NCI-H446 treated with DMSO at 0.1 percent for 48 hours (cell line): ENCODE measurements at regions not wholly inside any gene's neighbourhood (a gene's known extent, or its start where the extent isn't known, plus 50 kb on each side); places are given as distances from the start of the nearest gene placed in this dataset.
"Not testable (repeated sequence)": the region's sequence is repeated elsewhere in the genome, so short reads cannot be mapped to it uniquely, and the experiment has no call there.

Experiments used
- DNase-seq: peaks from one replicate; lab custom pipeline; 2025; lab: John Stamatoyannopoulos, UW

- no peak for DNase-seq
Measured at GRCh38 chrY:7415157-7415633, 503.6 kb upstream of the AMELY start.

DNA sequence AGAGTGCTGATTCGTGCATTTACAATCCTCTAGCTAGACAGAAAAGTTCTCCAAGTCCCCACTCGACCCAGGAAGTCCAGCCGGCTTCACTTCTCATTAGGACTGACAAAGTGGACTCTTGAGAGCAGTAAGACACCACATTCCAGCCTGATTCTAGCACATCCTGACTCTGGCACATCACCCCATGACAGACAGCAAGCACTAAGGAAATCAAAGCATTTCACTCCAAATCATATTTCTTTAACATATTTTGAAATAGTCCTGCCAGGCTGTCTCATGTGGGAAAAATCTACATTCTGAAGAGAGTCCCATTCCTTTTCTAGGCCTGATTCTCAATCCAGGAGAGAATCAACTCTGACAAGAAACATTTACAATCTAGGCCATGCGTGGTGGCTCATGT is 478.5 kb upstream of the AMELY start:
- DNase-seq, result no peak

DNA sequence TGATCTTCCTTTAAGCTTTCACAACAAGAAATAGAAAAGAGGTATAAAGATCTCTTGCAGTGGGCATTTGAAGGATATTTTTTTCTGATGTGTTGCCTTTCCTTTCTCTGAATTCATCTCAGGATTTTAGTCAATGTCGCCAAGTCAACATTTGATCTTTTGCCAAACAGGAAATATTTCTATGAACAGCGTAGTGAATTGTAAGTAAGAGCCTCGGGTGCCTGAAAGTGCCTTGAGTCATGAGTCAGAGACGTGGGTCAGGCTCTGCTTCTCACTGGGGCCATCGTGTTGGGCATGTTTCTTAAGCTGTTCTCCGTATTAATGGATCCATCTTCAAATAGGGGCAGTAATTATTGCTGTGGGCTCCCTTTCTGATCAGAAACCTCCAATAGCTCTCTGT is 471.4 kb upstream of the AMELY start:
- no peak for DNase-seq

DNA sequence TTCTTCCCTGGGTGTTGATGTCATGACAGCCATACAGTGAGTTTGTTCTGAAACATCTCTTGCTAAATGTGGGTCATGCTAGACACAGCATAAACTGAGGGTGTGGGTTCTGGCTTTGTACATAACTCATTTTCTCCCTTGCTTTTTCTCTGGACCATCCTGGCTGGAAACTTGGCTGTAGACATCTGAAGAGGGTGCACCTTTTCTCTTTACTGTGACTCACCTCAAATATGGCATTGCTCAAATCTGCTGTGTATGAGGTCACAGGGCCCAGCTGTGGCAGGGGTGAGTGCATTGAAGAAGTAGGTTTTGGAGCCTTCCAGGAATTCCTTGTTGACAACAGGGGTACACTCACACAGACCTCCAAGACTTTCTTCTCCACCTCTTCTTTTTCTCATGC is 465.5 kb upstream of the AMELY start:
- DNase-seq, result no peak

DNA sequence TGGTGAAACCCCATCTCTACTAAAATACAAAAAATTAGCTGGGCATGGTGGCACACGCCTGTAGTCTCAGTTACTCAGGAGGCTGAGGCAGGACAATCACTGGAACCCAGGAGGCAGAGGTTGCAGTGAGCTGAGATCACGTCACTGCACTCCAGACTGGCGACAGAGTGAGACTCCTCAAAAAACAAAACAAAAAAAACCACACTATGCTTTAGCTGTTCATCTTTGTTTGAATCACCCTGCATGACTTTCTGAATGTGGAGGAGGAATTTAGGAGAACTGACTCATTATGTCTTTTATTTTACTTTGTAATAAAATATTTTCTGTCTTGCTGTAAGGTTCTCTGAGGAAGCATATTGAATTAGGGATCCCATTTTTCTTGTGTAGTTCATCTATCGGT is 462.9 kb upstream of the AMELY start:
- not testable (repeated sequence) for DNase-seq

- DNase-seq, result not testable (repeated sequence)
Measured at GRCh38 chrY:7371953-7372352, 460.4 kb upstream of the AMELY start.

GRCh38 chrY:7371026-7371425 is 459.5 kb upstream of the AMELY start:
- not testable (repeated sequence) for DNase-seq

DNA sequence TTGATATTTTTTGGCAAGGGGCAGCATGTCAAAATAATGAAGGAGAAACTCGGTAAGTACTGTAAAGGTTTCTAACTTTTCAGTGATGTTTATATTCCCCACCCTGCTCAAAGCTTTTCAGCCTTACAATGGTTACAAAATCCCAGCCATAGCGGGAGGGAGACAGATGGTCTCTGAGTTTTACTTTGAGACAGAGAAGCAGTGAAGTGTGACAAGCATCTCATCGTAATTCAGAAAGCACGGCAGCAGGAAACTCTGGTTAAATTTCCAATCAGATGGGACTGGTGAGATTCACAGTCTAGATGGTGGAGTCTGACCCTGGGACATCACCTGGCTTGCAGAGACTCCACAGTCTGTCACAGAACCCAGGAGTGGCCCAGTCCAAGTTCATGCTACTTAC is 448.0 kb upstream of the AMELY start:
- DNase-seq, result peak; percentile 0

DNA sequence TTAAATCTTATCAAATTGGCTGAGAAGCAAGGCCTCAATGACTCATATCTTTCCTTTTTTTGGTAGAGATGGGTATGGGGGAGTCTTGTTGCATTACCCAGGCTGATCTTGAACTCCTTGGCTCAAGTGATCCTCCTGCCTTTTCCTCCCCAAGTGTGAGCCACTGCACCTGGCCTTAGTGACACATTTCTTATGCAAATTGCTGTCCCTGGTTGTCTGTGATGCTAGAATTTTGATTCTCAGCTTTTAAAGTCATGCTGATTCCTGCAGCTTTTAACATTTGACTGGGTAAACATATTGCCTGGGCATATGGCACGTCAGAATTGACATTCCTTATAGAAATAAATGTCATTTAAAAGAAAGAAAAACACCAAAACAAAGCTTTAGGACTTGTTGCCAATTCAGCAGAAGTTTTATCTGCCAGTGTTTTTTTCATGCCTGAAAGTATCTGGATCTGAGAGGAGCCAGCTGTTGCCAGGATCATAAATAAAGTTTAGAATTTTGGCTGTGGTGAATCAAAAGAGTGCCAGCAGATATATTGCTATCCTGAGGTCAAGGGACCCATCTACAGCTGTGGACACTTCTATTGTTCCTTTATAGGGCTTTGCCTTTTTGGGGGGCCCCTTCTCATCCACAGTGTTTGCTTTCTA is 446.7 kb upstream of the AMELY start:
- peak; percentile 52 for DNase-seq

- DNase-seq, result not testable (repeated sequence)
Measured at GRCh38 chrY:7355891-7356290, 444.3 kb upstream of the AMELY start.

DNA sequence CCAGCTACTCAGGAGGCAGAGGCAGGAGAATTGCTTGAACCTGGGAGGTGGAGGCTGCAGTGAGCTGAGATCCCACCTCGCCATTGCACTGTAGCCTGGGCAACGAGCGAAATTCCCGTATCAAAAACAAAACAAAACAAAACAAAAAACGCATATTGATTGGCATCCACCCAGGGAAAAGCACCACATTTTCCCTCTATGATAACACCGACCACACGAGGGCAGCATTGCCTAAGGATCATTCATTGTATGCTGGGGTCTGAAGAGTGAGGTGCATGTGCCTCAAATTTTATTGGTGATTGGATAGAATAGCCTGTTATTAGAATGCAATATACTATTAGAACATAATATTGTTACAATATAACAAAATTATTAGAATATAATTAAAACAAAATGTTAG is 433.1 kb upstream of the AMELY start:
- DNase-seq, result no peak

- DNase-seq, result no peak
Measured at GRCh38 chrY:7343261-7343660, 431.7 kb upstream of the AMELY start.

DNA sequence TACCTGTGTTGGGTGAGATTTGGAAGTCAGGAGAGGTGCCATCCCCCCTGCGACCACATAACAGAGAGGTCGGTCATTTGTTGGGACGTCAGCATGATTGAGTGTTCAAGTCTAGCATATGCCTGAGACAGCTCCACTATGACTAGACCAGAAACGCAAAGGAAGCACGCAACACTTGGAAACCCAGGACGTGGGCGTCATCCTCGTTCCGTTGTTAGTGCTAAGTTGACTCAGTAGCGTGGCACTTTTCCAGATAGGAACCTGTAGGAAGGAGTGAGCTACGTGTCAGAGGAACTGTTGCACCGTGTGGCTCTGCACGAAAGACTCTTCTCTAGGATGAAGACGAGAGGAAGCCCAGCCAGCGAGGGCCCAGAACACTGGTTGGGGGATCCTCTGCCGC is 431.2 kb upstream of the AMELY start:
- not testable (repeated sequence) for DNase-seq

DNA sequence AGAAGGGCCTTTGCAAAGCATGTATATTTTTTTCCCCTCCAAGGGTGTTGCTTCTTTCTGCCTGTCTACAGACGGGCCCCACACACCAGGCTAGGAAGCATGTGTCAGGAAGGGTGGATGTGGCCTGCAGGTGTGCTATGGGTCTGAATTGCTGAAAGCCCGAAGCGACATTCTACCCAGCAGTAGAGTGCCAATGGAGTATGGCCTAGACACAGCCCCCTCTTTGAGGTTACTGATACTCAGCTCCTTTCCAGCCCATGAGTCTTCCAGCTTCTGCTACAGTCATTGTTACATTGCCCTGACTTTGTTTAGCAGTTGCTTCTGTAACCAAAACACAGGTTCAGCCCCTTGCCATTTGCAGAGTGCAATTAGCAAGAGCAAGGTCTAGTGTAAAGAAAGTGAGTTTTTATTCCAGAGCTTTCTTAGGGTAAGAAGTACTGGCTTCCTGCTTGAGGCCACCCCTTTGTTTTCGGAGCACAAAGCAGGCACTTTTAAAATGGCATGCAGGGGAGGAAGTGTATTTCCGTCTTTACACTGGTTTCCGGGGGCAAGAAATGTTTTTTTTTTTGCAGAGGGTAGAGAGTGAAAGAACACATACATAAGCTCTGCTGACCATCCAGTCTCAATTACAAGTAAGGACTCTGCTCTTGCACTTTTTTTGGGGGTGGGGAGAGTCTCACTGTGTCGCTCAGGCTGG is 428.0 kb upstream of the AMELY start:
- DNase-seq, result no peak

- DNase-seq, result no peak
Measured at GRCh38 chrY:7336023-7336873, 424.7 kb upstream of the AMELY start.

GRCh38 chrY:7334449-7334848 is 422.9 kb upstream of the AMELY start:
- no peak for DNase-seq

- no peak for DNase-seq
Measured at GRCh38 chrY:7326296-7327246, 415.0 kb upstream of the AMELY start.

DNA sequence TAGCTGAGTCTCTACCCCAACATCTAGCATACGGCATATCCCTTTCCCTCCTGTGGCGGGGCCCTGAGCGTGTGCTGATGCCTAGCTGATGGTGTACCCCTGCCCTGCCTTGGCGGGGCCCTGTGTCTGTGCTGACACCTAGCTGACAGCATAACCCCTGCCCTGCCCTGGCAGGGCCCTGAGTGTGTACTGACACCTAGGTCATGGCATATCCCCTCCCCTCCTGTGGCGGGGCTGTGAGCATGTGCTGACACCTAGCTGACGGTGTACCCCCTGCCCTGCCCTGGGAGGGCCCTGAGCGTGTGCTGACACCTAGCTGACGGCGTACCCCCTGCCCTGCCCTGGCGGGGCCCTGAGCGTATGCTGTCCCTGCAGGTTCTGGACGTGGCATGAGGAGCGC is 414.0 kb upstream of the AMELY start:
- DNase-seq, result no peak

DNA sequence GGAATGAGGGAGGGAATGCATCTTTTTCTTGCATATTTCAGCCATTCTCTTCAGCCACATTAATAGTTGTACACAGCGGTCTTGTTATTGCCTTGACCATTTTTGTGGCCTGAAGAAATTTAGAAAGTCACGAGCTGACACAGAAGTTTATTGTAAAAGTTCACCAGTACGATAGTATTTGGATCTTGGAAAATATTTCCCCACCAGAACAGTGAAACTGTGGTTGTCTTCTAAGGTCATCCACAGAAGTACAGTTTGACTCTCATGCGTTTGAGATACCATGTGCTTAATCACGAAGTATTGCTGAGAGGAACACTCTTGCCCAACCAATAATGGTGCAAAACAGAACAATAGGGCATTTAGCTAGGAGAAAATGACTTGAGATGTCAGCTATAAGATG is 409.2 kb upstream of the AMELY start:
- DNase-seq, result no peak

DNA sequence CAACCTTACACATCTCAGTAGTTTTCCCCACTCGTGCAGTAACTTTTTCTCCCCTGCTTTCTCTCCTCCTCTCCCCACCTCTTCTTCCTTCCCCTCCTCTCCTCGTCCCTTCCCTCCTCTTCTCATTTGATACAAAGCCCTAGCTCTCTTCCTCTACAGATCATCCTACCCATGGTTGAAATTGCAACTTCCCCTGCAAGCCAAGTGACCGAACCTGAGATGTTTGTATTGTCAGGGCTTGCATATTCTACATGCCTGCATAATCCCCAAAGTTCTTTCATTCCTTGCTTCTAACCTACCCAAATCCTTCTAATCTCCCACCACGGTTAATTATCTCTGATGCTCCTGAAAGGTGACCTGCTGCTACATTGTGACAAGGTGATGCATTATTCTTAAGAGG is 408.6 kb upstream of the AMELY start:
- not testable (repeated sequence) for DNase-seq

GRCh38 chrY:7318122-7318521 is 406.6 kb upstream of the AMELY start:
- DNase-seq, result no peak

- DNase-seq, result no peak
Measured at GRCh38 chrY:7317571-7317970, 406.0 kb upstream of the AMELY start.
